AG04449 (cell line): ENCODE measurements at regions not wholly inside any gene's neighbourhood (a gene's known extent, or its start where the extent isn't known, plus 50 kb on each side); places are given as distances from the start of the nearest gene placed in this dataset.
"Not testable (repeated sequence)": the region's sequence is repeated elsewhere in the genome, so short reads cannot be mapped to it uniquely, and the experiment has no call there.

Experiments
- CTCF ChIA-PET: fragments of 350-600 bp; formaldehyde crosslinking; extraction: SDS; loops from one replicate; lab custom pipeline; 2021; ENCODE audit warnings: antibody characterized with exemption; lab: Yijun Ruan, JAX
- POLR2A ChIA-PET: fragments of 400-600, 350-600 bp; formaldehyde crosslinking; extraction: SDS; loops from one replicate; lab custom pipeline; 2020; ENCODE audit warnings: antibody characterized with exemption, inconsistent platforms; lab: Yijun Ruan, JAX
- DNase-seq: peaks from one replicate; pipeline ENCODE4 v3.0.0-alpha.2; 2010; ENCODE audit warnings: low read depth, low spot score
- H3K4me3 ChIP-seq: 2 replicates; pipeline ENCODE4 v1.5.1; 2011; ENCODE audit warnings: low read depth, mild to moderate bottlenecking, control low read depth, low read length
- CTCF ChIP-seq: IDR thresholded peaks from one replicate; pipeline ENCODE4 v1.5.1; 2011; ENCODE audit warnings: mild to moderate bottlenecking, moderate library complexity, low read length, control low read depth, inconsistent platforms; ENCODE audit not compliant: insufficient read depth; ENCODE audit errors: missing control alignments

GRCh38 chr2:16239296-16239850 is 299.0 kb downstream of the MYCN start:
- POLR2A ChIA-PET, result no interaction called here

GRCh38 chr2:16238786-16239185 is 298.4 kb downstream of the MYCN start:
- DNase-seq, result no peak
- H3K4me3 ChIP-seq, result no peak overlapping the region
- POLR2A ChIA-PET, result no interaction called here
- no peak for TF ChIP-seq CTCF
- CTCF ChIA-PET, result no interaction called here

More at GRCh38 chr2:16239296-16239850, 299.0 kb downstream of the MYCN start:
- CTCF ChIA-PET, result no interaction called here
- H3K4me3 ChIP-seq, result no peak overlapping the region
- no peak for DNase-seq
- TF ChIP-seq CTCF, result no peak

GRCh38 chr2:16238001-16238761 is 297.8 kb downstream of the MYCN start:
- TF ChIP-seq CTCF, result no peak
- ChIA-PET POLR2A (no interaction called here), CTCF (no interaction called here)
- DNase-seq, result no peak
- H3K4me3 ChIP-seq, result no peak overlapping the region

- no peak for TF ChIP-seq CTCF
- DNase-seq, result no peak
- ChIA-PET CTCF (no interaction called here), POLR2A (no interaction called here)
- no peak overlapping the region for H3K4me3 ChIP-seq
These were observed 295.4 kb downstream of the MYCN start for GRCh38 chr2:16235747-16236146.

- CTCF ChIA-PET, POLR2A ChIA-PET, H3K4me3 ChIP-seq, DNase-seq: not testable (repeated sequence)
These were observed 294.9 kb downstream of the MYCN start for GRCh38 chr2:16235291-16235690.

GRCh38 chr2:16228951-16229350 is 288.6 kb downstream of the MYCN start:
- DNase-seq, result no peak
- TF ChIP-seq CTCF, result no peak
- no peak overlapping the region for H3K4me3 ChIP-seq
- POLR2A ChIA-PET, result no interaction called here
- CTCF ChIA-PET, result no interaction called here

- DNase-seq, result no peak
- no peak overlapping the region for H3K4me3 ChIP-seq
- CTCF ChIA-PET, result no interaction called here
- POLR2A ChIA-PET, result no interaction called here
- TF ChIP-seq CTCF, result no peak
These were observed 288.1 kb downstream of the MYCN start for GRCh38 chr2:16228471-16228870.
